ENCODE measurements at regions not wholly inside any gene's neighbourhood (a gene's known extent, or its start where the extent isn't known, plus 50 kb on each side); places are given as distances from the start of the nearest gene placed in this dataset.

DNA sequence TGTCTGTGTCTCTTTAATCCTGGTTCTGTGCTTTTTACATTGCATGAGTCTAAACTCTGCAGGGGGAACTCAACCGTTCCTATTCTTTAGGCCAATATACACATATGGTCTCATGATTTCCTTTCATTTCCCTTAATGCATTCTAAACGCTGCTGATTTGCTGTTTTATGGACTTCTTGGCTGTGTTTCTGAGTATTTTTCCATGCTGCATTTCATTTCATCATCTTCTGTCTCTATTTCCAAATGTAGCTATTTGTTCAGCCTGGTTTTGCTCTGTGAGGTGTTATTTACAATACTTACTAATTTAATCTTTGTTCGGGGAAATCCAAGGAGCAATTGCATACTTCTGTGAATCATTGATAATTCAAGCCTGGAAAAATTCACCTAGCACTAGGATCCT, 897.2 kb downstream of the TSN start:
- TF ChIP-seq, protein P1, sequence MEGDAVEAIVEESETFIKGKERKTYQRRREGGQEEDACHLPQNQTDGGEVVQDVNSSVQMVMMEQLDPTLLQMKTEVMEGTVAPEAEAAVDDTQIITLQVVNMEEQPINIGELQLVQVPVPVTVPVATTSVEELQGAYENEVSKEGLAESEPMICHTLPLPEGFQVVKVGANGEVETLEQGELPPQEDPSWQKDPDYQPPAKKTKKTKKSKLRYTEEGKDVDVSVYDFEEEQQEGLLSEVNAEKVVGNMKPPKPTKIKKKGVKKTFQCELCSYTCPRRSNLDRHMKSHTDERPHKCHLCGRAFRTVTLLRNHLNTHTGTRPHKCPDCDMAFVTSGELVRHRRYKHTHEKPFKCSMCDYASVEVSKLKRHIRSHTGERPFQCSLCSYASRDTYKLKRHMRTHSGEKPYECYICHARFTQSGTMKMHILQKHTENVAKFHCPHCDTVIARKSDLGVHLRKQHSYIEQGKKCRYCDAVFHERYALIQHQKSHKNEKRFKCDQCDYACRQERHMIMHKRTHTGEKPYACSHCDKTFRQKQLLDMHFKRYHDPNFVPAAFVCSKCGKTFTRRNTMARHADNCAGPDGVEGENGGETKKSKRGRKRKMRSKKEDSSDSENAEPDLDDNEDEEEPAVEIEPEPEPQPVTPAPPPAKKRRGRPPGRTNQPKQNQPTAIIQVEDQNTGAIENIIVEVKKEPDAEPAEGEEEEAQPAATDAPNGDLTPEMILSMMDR (IDR thresholded peaks at IDR 0.05; ENCODE audit: insufficient read depth, low read depth, low read length) = no peak
- no peak for TF ChIP-seq EZH2 (IDR thresholded peaks at IDR 0.05; ENCODE audit: insufficient read depth, low read length)
